ENCODE measurements at regions not wholly inside any gene's neighbourhood (a gene's known extent, or its start where the extent isn't known, plus 50 kb on each side); places are given as distances from the start of the nearest gene placed in this dataset.

DNA sequence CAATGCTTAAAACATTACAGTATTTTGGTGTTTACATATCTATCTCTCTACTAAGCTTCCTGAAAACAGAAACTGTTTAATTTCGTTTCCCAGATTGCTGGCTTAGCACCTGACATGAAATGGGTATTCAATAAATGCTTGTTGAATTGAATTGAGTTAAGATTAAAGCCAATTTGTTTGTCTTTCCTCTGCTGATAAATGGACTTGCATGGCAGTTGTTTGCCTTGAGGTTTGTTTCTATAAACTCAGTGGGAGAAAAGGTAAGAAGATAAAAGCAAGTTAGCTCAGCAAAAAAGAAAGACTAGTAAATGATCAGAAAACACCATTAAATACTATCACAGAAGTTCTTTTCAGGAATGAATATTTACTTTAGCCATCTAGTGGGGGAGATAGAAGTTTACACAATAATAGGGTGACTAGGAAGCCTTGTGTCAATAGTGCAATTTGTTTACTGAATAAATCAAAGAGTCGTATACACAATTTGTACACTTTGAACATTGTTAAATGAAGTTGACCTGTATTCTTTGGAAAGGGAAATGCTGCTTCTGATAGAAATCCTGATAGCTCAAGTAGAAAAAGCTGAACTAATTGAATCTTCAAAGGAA lies 754.5 kb upstream of the FAM98A start:
- Histone ChIP-seq H2AFZ (ENCODE audit: low read depth) (no peak overlapping the region), H3K36me3 (replicated peaks in 1 of 2; ENCODE audit: control insufficient read depth in 1 of 2, insufficient read depth in 2 of 2, low read length in 1 of 2) (no peaks in the 10 kb centered on the region), H3K27ac (ENCODE audit: low read depth in 2 of 2, low read length in 1 of 2) (no peak overlapping the region), H3F3A (replicated peaks; ENCODE audit: insufficient read depth) (no peaks in the 10 kb centered on the region), H3K4me1 (ENCODE audit: control insufficient read depth in 1 of 2, insufficient read depth in 2 of 2, low read depth in 1 of 2, low read length in 1 of 2) (no peaks in the 10 kb centered on the region), H3K9me3 (no peaks in the 10 kb centered on the region), H4K20me1 (ENCODE audit: insufficient read depth) (no peaks in the 10 kb centered on the region), H3K4me2 (no peak overlapping the region), H3K9ac (no peak overlapping the region), H3K27me3 (ENCODE audit: insufficient read depth) (no peaks in the 10 kb centered on the region), H3K9me2 (no peaks in the 10 kb centered on the region), H3K79me2 (ENCODE audit: insufficient read depth) (no peaks in the 10 kb centered on the region), H3K4me3 (ENCODE audit: low read depth in 2 of 2, low read length in 1 of 2) (no peak overlapping the region)
- ChIA-PET POLR2A (no interaction called here), CTCF (no interaction called here)
- DNase-seq: no peak
- TF ChIP-seq, protein P1, sequence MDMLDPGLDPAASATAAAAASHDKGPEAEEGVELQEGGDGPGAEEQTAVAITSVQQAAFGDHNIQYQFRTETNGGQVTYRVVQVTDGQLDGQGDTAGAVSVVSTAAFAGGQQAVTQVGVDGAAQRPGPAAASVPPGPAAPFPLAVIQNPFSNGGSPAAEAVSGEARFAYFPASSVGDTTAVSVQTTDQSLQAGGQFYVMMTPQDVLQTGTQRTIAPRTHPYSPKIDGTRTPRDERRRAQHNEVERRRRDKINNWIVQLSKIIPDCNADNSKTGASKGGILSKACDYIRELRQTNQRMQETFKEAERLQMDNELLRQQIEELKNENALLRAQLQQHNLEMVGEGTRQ (IDR thresholded peaks at IDR 0.05; ENCODE audit: borderline replicate concordance, low read depth, low read length): no peak
- no peak for TF ChIP-seq RXRA (IDR thresholded peaks at IDR 0.05; ENCODE audit: borderline replicate concordance, low read depth)
- WGBS (ENCODE audit: low lambda C conversion rate): 11% methylated on average over 2 of the region's 2 CpGs

DNA sequence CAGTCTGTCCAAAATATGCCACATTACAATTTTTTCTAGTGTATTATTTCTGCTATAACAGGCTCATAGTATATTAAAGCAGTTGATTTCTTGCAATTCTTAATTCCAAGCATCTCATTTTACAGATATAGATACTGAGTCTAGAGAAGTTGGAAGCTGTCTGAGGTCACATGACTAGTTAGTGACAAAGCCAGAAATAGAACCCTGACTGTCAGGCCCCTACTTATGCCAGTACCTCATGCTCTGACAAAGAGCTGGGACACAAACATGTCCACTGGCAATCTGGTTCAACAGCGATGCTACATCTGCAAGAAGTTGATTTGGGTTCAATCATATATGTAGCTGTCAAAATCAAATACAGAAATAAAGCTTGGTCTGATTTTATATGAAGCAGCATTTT lies 750.4 kb upstream of the FAM98A start:
- Histone ChIP-seq H3K9me3 (no peaks in the 10 kb centered on the region), H3K9me2 (no peaks in the 10 kb centered on the region), H3K27me3 (ENCODE audit: insufficient read depth) (no peaks in the 10 kb centered on the region), H3K9ac (no peak overlapping the region), H3K27ac (ENCODE audit: low read depth in 2 of 2, low read length in 1 of 2) (no peak overlapping the region), H4K20me1 (ENCODE audit: insufficient read depth) (no peaks in the 10 kb centered on the region), H2AFZ (ENCODE audit: low read depth) (no peak overlapping the region; the same call in 1 of the 2 replicates), H3K4me1 (ENCODE audit: control insufficient read depth in 1 of 2, insufficient read depth in 2 of 2, low read depth in 1 of 2, low read length in 1 of 2) (no peaks in the 10 kb centered on the region), H3K79me2 (ENCODE audit: insufficient read depth) (no peaks in the 10 kb centered on the region), H3K4me2 (no peak overlapping the region), H3K36me3 (replicated peaks in 1 of 2; ENCODE audit: control insufficient read depth in 1 of 2, insufficient read depth in 2 of 2, low read length in 1 of 2) (no peaks in the 10 kb centered on the region), H3K4me3 (ENCODE audit: low read depth in 2 of 2, low read length in 1 of 2) (no peak overlapping the region), H3F3A (replicated peaks; ENCODE audit: insufficient read depth) (no peaks in the 10 kb centered on the region)
- TF ChIP-seq, protein P2, sequence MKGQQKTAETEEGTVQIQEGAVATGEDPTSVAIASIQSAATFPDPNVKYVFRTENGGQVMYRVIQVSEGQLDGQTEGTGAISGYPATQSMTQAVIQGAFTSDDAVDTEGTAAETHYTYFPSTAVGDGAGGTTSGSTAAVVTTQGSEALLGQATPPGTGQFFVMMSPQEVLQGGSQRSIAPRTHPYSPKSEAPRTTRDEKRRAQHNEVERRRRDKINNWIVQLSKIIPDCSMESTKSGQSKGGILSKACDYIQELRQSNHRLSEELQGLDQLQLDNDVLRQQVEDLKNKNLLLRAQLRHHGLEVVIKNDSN (IDR thresholded peaks at IDR 0.05; ENCODE audit: borderline replicate concordance, low read depth): no peak
- no peak for TF ChIP-seq GATA2 (CRISPR knock-in tag; IDR thresholded peaks at IDR 0.05)
- no peak for TF ChIP-seq ELF1 (IDR thresholded peaks at IDR 0.05)
- no peak for TF ChIP-seq FOXJ3 (CRISPR knock-in tag; IDR thresholded peaks at IDR 0.05)
- no peak for TF ChIP-seq MXI1 (IDR thresholded peaks at IDR 0.05; ENCODE audit: low read depth, low read length)
- TF ChIP-seq, protein P3, sequence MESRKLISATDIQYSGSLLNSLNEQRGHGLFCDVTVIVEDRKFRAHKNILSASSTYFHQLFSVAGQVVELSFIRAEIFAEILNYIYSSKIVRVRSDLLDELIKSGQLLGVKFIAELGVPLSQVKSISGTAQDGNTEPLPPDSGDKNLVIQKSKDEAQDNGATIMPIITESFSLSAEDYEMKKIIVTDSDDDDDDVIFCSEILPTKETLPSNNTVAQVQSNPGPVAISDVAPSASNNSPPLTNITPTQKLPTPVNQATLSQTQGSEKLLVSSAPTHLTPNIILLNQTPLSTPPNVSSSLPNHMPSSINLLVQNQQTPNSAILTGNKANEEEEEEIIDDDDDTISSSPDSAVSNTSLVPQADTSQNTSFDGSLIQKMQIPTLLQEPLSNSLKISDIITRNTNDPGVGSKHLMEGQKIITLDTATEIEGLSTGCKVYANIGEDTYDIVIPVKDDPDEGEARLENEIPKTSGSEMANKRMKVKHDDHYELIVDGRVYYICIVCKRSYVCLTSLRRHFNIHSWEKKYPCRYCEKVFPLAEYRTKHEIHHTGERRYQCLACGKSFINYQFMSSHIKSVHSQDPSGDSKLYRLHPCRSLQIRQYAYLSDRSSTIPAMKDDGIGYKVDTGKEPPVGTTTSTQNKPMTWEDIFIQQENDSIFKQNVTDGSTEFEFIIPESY (IDR thresholded peaks at IDR 0.05; ENCODE audit: borderline replicate concordance, low read depth): no peak
- TF ChIP-seq POLR2AphosphoS5 (IDR thresholded peaks at IDR 0.05; ENCODE audit: low read depth, low read length): no peak
- TF ChIP-seq CHD2 (IDR thresholded peaks at IDR 0.05; ENCODE audit: low read length, partially characterized antibody): no peak
- TF ChIP-seq TCF12 (IDR thresholded peaks at IDR 0.05): no peak
- no peak for TF ChIP-seq EZH2phosphoT487 (IDR thresholded peaks at IDR 0.05; ENCODE audit: borderline replicate concordance, low read depth)
- TF ChIP-seq, protein P4, sequence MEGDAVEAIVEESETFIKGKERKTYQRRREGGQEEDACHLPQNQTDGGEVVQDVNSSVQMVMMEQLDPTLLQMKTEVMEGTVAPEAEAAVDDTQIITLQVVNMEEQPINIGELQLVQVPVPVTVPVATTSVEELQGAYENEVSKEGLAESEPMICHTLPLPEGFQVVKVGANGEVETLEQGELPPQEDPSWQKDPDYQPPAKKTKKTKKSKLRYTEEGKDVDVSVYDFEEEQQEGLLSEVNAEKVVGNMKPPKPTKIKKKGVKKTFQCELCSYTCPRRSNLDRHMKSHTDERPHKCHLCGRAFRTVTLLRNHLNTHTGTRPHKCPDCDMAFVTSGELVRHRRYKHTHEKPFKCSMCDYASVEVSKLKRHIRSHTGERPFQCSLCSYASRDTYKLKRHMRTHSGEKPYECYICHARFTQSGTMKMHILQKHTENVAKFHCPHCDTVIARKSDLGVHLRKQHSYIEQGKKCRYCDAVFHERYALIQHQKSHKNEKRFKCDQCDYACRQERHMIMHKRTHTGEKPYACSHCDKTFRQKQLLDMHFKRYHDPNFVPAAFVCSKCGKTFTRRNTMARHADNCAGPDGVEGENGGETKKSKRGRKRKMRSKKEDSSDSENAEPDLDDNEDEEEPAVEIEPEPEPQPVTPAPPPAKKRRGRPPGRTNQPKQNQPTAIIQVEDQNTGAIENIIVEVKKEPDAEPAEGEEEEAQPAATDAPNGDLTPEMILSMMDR (IDR thresholded peaks at IDR 0.05): no peak
- TF ChIP-seq EP300 (IDR thresholded peaks at IDR 0.05; ENCODE audit: borderline replicate concordance in 1 of 2, low read depth in 1 of 2, low read length in 1 of 2): no peak
- TF ChIP-seq MEF2A (IDR thresholded peaks at IDR 0.05; ENCODE audit: borderline replicate concordance, low read depth): no peak
- CTCF ChIA-PET: interaction anchor here (1.7 kb wide), 1 partner anchor 20 kb away, joined by 4 read pairs; no protein-coding TSS in a partner anchor
- no peak for DNase-seq
- 8% methylated on average over 1 of the region's 1 CpG for WGBS (ENCODE audit: low lambda C conversion rate)
- POLR2A ChIA-PET: no interaction called here

Measured in SK-N-SH (cell line).